ENCODE measurements at regions not wholly inside any gene's neighbourhood (a gene's known extent, or its start where the extent isn't known, plus 50 kb on each side); places are given as distances from the start of the nearest gene placed in this dataset.

- TF ChIP-seq EZH2phosphoT487 (IDR thresholded peaks at IDR 0.05) (no peak), CTCF (IDR thresholded peaks at IDR 0.05) (no peak), EZH2 (IDR thresholded peaks at IDR 0.05) (no peak)
Measured at GRCh38 chr11:115611343-115611742, 107.1 kb upstream of the CADM1 start.
